Mucosa of descending colon (tissue), 3 donors: ENCODE measurements at regions not wholly inside any gene's neighbourhood (a gene's known extent, or its start where the extent isn't known, plus 50 kb on each side); places are given as distances from the start of the nearest gene placed in this dataset.

Source experiments
- ATAC-seq: fragments of 200-7000 bp; cut with Tn5 transposase; one replicate; pipeline ENCODE4 v1.9.1; 2020; ENCODE audit warnings: mild to moderate bottlenecking, moderate library complexity
- DNase-seq, 3 donors: peaks; one replicate each; pipeline ENCODE4 v3.0.0-alpha.2; 2020
- H3K36me3 ChIP-seq: fragments of 200-600 bp; one replicate; pipeline ENCODE4 v1.8.0; 2021; ENCODE audit warnings: low read depth, mild to moderate bottlenecking
- H3K4me1 ChIP-seq: fragments of 200-600 bp; one replicate; pipeline ENCODE4 v1.8.0; 2021; ENCODE audit warnings: low read depth, mild to moderate bottlenecking
- H3K4me3 ChIP-seq: fragments of 200-600 bp; one replicate; pipeline ENCODE4 v1.8.0; 2021; ENCODE audit warnings: mild to moderate bottlenecking
- H3K9me3 ChIP-seq: fragments of 200-600 bp; one replicate; pipeline ENCODE4 v1.8.0; 2021; ENCODE audit warnings: mild to moderate bottlenecking
- CTCF ChIP-seq: fragments of 200-600 bp; IDR thresholded peaks from one replicate; pipeline ENCODE4 v1.8.0; 2022; ENCODE audit warnings: antibody characterized with exemption, mild to moderate bottlenecking
- intact Hi-C, 2 donors: fragments of 100-400 bp; cut with DNase I in 1 of 2; cut with micrococcal nuclease in 1 of 2; formaldehyde crosslinking; loops; one replicate each; pipeline versions ENCODE4 v1.11.0 to v1.11.1; 2022; cut with DNase I, micrococcal nuclease
- donor health status: DM: no; HTN: no; CAD: no; lungs with moderate emphysema.
- donor health status: DM: no; HTN: no; CAD: no.
- donor health status: DM: no; HTN: yes; CAD: no.

GRCh38 chr12:34302131-34302885 lies 280.0 kb downstream of the ALG10 start:
- Histone ChIP-seq H3K9me3 (peaks cover 99% of the 10 kb centered on the region), H3K36me3 (no peaks in the 10 kb centered on the region), H3K4me3 (no peak overlapping the region), H3K4me1 (no peaks in the 10 kb centered on the region)
- DNase-seq, result peak in 1 of 3 donors; percentile 22
- intact Hi-C loops, result no loop called here
- ATAC-seq, result no peak
- TF ChIP-seq CTCF, result no peak

GRCh38 chr12:34303091-34303870 lies 281.0 kb downstream of the ALG10 start:
- Histone ChIP-seq H3K4me3 (no peak overlapping the region), H3K9me3 (peaks cover 100% of the 10 kb centered on the region), H3K4me1 (no peaks in the 10 kb centered on the region), H3K36me3 (no peaks in the 10 kb centered on the region)
- intact Hi-C loops, result no loop called here
- ATAC-seq, result no peak
- TF ChIP-seq CTCF, result no peak
- peak in 1 of 3 donors; percentile 19 for DNase-seq

- Histone ChIP-seq H3K9me3 (peaks cover 100% of the 10 kb centered on the region), H3K4me3 (no peak overlapping the region), H3K4me1 (no peaks in the 10 kb centered on the region), H3K36me3 (no peaks in the 10 kb centered on the region)
- intact Hi-C loops, result no loop called here
- DNase-seq (peak in 1 of 3 donors; percentile 12), ATAC-seq (no peak)
- TF ChIP-seq CTCF, result no peak
These were observed 281.7 kb downstream of the ALG10 start for GRCh38 chr12:34304001-34304400.

- Histone ChIP-seq H3K9me3 (peaks cover 100% of the 10 kb centered on the region), H3K4me1 (no peaks in the 10 kb centered on the region), H3K36me3 (no peaks in the 10 kb centered on the region), H3K4me3 (no peak overlapping the region)
- ATAC-seq (no peak), DNase-seq (no peak)
- no peak for TF ChIP-seq CTCF
- intact Hi-C loops, result no loop called here
These were observed 282.2 kb downstream of the ALG10 start for GRCh38 chr12:34304546-34304945.

GRCh38 chr12:34305176-34305575 lies 282.9 kb downstream of the ALG10 start:
- H3K36me3 ChIP-seq, result no peaks in the 10 kb centered on the region
- no peak for ATAC-seq
- TF ChIP-seq CTCF, result no peak
- H3K4me3 ChIP-seq, result no peak overlapping the region
- H3K4me1 ChIP-seq, result no peaks in the 10 kb centered on the region
- intact Hi-C loops, result no loop called here
- no peak for DNase-seq
- H3K9me3 ChIP-seq, result peaks cover 100% of the 10 kb centered on the region
